ENCODE measurements at regions not wholly inside any gene's neighbourhood (a gene's known extent, or its start where the extent isn't known, plus 50 kb on each side); places are given as distances from the start of the nearest gene placed in this dataset.

DNA sequence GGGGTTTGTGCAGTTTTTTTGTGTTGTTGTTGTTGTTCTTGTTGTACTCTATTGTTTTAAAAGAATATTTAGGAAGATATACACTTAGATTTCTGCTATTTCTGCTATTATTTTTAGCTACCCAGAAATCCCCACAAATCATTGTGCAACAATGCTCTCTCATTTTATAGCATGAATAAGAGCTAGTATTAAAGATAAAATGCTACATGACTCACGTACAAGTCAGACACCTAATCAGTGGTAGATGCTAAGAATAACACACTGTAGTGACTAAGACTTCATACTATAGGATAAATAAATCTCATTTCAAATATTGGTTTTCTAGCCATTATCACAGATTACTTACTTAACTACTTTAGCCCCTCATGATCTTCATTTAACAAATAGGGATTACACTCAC lies 920.5 kb downstream of the KCNMA1 start:
- Histone ChIP-seq H3K4me3 (no peak overlapping the region), H3K9me3 (ENCODE audit: low read depth) (no peaks in the 10 kb centered on the region), H3K36me3 (no peaks in the 10 kb centered on the region), H2AFZ (replicated peaks) (no peak overlapping the region), H3K79me2 (ENCODE audit: low read depth) (no peaks in the 10 kb centered on the region), H3K27me3 (no peaks in the 10 kb centered on the region), H3K9ac (no peak overlapping the region), H3K27ac (no peak overlapping the region), H3K4me1 (no peaks in the 10 kb centered on the region), H3K4me2 (no peak overlapping the region), H3F3A (ENCODE audit: low read depth) (no peaks in the 10 kb centered on the region), H4K20me1 (ENCODE audit: low read depth) (no peaks in the 10 kb centered on the region)
- Mint-ChIP-seq H3K4me1 (no peaks in the 10 kb centered on the region), H3K36me3 (no peaks in the 10 kb centered on the region), H3K27ac (no peak overlapping the region), H3K27me3 (ENCODE audit: insufficient read depth, low read depth) (no peaks in the 10 kb centered on the region), H3K4me3 (no peak overlapping the region), H3K9me3 (peaks cover 7% of the 10 kb centered on the region)
- DNase-seq (ENCODE audit: low spot score), result no peak
- TF ChIP-seq EZH2 (IDR thresholded peaks at IDR 0.05) (no peak), EZH2phosphoT487 (IDR thresholded peaks at IDR 0.05) (no peak)
- TF ChIP-seq, protein P1, sequence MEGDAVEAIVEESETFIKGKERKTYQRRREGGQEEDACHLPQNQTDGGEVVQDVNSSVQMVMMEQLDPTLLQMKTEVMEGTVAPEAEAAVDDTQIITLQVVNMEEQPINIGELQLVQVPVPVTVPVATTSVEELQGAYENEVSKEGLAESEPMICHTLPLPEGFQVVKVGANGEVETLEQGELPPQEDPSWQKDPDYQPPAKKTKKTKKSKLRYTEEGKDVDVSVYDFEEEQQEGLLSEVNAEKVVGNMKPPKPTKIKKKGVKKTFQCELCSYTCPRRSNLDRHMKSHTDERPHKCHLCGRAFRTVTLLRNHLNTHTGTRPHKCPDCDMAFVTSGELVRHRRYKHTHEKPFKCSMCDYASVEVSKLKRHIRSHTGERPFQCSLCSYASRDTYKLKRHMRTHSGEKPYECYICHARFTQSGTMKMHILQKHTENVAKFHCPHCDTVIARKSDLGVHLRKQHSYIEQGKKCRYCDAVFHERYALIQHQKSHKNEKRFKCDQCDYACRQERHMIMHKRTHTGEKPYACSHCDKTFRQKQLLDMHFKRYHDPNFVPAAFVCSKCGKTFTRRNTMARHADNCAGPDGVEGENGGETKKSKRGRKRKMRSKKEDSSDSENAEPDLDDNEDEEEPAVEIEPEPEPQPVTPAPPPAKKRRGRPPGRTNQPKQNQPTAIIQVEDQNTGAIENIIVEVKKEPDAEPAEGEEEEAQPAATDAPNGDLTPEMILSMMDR (IDR thresholded peaks at IDR 0.05), result no peak

DNA sequence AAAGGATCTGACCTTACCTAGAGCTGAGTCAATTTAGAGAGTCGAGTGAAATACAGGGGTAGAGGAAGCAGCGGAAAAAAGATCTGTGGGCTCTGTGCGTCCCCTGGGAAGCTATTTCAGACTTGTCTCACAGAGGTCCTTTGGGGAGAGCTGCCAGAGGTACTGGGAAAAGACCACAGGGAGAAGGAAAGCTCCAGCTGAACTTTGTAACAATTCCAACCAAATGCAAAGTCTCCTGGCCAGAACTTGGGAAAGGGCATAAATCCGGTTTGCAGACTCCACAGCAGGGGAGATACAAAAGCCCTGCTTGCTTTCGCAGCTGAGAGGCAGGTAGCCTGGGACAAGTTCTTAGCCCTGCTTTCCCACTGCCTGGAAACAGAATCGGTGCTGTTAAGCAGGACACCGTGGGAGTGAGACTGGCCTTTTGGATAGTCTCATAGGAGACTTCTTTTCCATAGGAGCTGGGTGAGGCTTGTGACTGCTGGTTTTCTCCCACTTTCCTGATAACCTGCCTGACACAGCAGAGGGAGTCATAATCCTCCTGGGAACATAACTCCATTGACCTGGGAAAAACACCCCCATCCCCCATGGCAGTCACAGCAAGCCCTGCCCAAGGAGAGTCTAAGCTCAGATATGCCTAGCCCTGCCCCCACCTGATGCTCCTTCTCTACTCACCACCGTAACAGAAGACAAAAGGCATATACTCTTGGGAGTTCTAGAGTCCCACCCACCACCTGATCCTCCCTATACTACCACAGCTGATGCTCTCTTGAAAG lies 926.2 kb downstream of the KCNMA1 start:
- DNase-seq (ENCODE audit: low spot score), result peak; percentile 3
- Histone ChIP-seq H4K20me1 (ENCODE audit: low read depth) (no peaks in the 10 kb centered on the region), H3K9ac (no peak overlapping the region), H3K36me3 (no peaks in the 10 kb centered on the region), H3K79me2 (ENCODE audit: low read depth) (no peaks in the 10 kb centered on the region), H3K4me1 (peaks cover 8% of the 10 kb centered on the region), H2AFZ (replicated peaks) (no peak overlapping the region), H3K4me3 (no peak overlapping the region), H3K4me2 (peak overlapping the region; percentile 27), H3K27ac (no peak overlapping the region), H3K27me3 (no peaks in the 10 kb centered on the region), H3K9me3 (ENCODE audit: low read depth) (no peaks in the 10 kb centered on the region), H3F3A (ENCODE audit: low read depth) (no peaks in the 10 kb centered on the region)
- peaks cover 22% of the 10 kb centered on the region for H3K9me3 Mint-ChIP-seq
- no peaks in the 10 kb centered on the region for H3K27me3 Mint-ChIP-seq (ENCODE audit: insufficient read depth, low read depth)
- no peak overlapping the region for H3K4me3 Mint-ChIP-seq
- TF ChIP-seq EZH2phosphoT487 (IDR thresholded peaks at IDR 0.05) (no peak), EZH2 (IDR thresholded peaks at IDR 0.05) (no peak)
- TF ChIP-seq, protein P1 (IDR thresholded peaks at IDR 0.05), result no peak
- no peak overlapping the region for H3K27ac Mint-ChIP-seq
- H3K36me3 Mint-ChIP-seq, result no peaks in the 10 kb centered on the region
- H3K4me1 Mint-ChIP-seq, result peaks cover 8% of the 10 kb centered on the region

DNA sequence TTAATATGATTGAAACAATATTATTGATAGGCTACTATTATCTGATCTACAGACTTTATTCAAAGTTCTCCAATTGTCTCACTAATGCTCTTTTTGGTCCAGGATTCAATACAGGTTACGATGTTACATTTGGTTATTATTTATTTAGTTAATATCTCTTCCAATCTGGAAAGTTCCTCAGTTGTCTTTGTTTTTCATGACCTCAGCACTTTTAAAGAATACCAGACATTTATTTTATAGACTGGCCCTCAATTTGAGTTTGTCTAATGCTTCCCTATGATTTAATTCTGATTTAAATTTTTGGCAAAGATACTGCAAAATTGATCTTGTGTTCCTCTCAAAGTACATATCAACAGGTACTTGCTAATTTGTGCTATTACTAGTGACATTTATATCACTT lies 937.4 kb downstream of the KCNMA1 start:
- Mint-ChIP-seq H3K27me3 (ENCODE audit: insufficient read depth, low read depth) (no peaks in the 10 kb centered on the region), H3K4me3 (no peak overlapping the region), H3K9me3 (peaks cover 3% of the 10 kb centered on the region), H3K4me1 (peaks cover 4% of the 10 kb centered on the region), H3K36me3 (no peaks in the 10 kb centered on the region), H3K27ac (no peak overlapping the region)
- H3K36me3 ChIP-seq, result no peaks in the 10 kb centered on the region
- no peak overlapping the region for H3K27ac ChIP-seq
- H2AFZ ChIP-seq (replicated peaks), result no peak overlapping the region
- no peaks in the 10 kb centered on the region for H3K27me3 ChIP-seq
- H3K79me2 ChIP-seq (ENCODE audit: low read depth), result no peaks in the 10 kb centered on the region
- H3K9me3 ChIP-seq (ENCODE audit: low read depth), result no peaks in the 10 kb centered on the region
- no peak overlapping the region for H3K9ac ChIP-seq
- no peaks in the 10 kb centered on the region for H3F3A ChIP-seq (ENCODE audit: low read depth)
- H3K4me2 ChIP-seq, result no peak overlapping the region
- no peak for DNase-seq (ENCODE audit: low spot score)
- no peaks in the 10 kb centered on the region for H4K20me1 ChIP-seq (ENCODE audit: low read depth)
- H3K4me1 ChIP-seq, result peaks cover 13% of the 10 kb centered on the region
- H3K4me3 ChIP-seq, result no peak overlapping the region
- TF ChIP-seq EZH2 (IDR thresholded peaks at IDR 0.05) (no peak), EZH2phosphoT487 (IDR thresholded peaks at IDR 0.05) (no peak)
- TF ChIP-seq, protein P1 (IDR thresholded peaks at IDR 0.05), result no peak
